Hepatic stellate cell (primary cell): ENCODE measurements at regions not wholly inside any gene's neighbourhood (a gene's known extent, or its start where the extent isn't known, plus 50 kb on each side); places are given as distances from the start of the nearest gene placed in this dataset.

Experiments used
- DNase-seq: peaks from one replicate; pipeline ENCODE4 v3.0.0; 2011; ENCODE audit warnings: low spot score

DNA sequence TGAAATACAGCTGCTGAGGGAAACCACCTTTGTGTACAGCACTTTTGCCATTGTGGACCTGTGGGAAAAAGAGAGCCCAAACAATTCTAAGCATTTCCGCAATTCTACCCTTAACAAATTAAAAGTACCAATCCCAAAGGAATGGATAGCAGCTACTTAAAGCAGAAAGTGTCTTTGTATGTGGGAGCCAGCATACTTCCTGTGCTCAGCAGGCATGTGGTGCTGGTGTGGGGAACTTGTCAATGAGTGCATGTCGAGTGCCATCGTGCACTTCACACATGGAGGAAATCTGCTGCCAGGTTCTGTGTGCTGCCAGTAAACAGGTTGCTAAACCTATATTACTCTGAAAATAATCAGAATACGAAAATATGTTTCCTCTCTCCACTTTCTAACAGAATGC lies 399.0 kb downstream of the LRRC70 start:
- DNase-seq = no peak

DNA sequence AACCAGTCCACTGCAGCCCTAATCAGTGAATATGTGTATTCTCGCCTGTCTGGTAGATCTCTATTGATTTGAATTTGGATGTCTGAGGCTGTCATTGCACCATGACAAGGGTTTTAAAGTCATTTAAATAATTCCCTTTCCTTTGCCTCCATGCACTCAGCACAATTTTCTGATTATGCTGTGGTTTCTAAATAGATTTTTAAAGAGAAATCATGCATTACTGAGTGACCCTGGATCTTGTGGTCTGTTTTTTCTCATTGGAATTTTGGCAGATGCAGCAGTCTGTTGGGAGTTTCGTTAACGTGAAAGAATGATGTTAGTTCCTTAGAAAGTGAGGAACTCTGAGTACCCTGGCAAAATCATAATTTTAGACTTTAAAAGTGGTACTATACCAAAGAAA lies 396.0 kb downstream of the LRRC70 start:
- no peak for DNase-seq

DNA sequence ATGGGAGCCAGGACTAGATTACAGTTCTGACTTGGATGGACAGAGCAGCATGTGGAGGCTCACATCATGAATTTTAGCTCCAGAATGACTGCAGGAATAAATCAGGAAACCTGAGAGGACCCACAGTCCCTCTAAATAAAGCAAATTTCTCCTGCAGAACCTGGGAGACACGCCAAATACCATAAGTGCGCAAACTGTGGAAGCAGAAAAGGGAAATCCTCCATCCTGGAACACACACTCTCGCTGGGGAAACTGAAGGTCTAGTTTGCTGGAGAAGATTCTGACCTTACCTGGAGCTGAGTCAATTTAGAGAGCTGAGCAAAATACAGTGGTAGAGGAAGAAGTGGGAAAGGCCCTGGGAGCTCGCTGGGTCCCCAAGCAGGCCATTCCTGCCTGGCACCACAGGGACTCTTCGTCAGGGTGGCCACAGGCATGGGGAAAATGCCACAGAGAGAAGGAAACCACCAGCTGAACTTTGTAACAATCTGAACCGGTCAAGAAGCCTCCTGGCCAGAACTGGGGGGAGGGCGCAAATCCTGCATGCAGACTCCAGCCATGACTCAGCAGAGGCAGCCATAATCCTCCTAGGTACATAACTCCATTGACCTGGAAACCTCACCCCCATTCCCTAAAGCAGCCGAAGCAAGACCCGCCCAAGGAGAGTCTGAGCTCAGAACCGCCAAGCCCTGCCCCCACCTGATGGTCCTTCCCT lies 390.9 kb downstream of the LRRC70 start:
- DNase-seq = no peak

DNA sequence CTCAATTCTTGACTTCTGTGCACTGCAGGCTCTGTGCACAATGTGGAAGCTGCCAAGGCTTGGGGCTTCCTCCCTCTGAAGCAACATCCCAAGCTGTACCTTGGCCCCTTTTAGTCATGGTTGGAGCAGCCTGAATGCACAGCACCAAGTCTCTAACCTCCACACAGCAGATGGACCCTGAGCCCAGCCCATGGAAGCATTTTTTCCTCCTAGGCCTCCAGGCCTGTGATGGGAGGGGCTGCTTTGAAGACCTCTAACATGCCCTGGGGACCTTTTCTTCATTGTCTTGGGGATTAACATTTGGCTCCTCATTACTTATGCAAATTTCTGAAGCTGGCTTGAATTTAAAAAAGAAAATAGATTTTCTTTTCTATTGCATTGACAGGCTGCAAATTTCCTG lies 385.8 kb downstream of the LRRC70 start:
- no peak for DNase-seq

DNA sequence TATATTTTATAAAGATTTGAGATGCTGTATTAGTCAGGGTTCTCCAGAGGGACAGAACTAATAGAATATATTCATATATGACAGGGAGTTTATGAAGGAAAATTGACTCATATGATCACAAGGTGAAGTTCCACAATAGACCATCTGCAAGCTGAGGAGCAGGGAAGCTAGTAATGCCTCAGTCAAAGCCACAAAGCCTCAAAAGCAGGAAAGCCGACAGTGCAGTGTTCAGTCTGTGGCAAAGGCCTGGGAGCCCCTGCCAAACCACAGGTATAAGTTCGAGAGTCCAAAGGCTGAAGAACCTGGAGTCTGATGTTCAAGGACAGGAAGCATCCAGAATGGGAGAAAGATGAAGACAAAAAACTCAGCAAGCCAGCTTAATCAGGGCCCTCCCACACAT lies 382.2 kb downstream of the LRRC70 start:
- no peak for DNase-seq

DNA sequence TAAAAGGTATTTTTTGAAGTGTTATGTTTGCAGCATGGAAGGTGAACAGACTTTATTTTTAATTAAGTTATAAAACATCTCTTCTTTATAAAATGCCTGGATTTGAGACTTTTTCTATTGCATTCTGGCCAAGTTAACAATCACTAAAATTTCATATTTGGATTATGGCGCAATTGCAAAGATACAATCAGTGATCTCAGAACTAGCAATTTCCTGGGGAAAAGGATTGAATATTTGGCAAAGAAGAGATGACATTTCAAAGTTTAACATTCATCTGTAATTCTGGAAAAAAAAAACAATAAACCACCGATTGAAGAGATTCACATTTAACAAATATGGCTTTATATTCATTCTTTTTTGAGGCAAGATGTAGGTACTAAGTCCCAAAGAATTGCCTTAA lies 378.0 kb downstream of the LRRC70 start:
- DNase-seq = no peak

DNA sequence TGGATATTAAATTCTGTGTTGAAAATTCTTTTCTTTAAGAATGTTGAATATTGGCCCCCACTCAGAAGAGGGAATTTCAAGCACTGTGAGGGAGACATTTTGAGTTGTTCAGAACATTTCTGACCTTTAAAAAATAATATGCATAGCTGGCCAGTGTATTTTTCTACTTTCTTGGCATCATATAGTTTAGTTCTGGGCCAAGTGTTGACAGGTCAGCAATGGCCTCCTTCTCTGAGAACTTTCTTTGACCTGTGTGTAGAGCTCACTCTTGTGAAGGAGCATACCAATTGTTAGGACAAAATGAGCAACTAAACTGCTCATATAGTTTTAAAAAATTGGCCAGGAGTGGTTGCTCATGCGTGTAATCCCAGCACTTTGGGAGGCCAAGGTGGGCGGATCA lies 376.0 kb downstream of the LRRC70 start:
- no peak for DNase-seq

DNA sequence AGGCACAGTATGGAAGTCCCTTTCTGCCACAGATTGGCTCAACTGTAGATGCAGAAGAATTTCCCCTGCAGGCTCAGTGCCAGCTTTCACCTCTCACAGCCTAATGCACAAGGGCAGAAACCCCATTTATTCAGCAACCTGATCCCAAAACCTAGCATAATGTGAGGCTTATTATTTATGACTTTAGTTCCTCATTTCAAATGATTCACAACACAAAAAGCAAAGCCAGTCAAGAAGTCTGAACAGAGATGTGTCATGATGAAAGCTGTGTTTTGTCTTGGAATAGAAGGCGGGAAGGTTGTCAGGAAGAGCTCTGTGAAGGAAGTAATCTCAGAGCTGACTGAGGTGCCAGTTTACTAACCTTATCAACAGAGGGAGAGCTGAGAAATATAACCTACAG lies 369.7 kb downstream of the LRRC70 start:
- DNase-seq = no peak

DNA sequence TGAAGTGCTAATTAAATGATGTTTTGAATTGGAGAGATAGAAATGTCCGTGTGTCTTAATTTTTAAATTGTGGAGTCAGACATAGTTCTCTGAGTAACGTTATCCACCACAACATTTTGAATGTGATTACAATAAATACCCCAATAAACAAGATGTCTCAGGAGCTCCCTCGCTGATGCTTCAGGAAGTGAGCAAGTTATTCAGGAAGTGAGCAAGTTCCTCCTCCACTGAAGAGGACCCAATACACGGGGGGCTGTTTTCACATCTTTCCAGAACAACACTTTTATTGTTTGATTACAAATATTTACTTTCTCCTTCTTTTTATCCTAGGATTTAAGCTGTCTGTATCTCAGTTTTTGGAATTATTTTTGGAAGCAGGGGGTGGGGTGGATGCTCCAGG lies 363.8 kb downstream of the LRRC70 start:
- DNase-seq = no peak

DNA sequence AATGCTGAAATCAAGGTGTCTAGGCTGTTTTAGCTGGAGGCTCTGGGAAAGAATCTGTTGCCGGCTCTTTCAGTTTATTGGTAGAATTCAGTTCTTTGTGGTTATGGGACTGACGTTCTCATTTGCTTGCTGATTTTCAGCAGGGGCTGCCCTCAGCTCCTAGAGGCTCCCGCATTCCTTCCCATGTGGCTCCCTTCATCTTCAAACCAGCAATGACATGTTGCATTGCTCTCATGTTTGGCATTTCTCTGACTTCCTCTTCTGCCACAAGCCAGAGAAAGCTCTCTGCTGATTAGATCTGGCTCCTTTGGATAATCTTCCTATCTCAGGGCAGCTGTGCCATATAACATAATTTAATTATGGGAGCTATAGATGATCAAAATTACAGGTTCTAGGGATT lies 360.3 kb downstream of the LRRC70 start:
- DNase-seq = no peak

DNA sequence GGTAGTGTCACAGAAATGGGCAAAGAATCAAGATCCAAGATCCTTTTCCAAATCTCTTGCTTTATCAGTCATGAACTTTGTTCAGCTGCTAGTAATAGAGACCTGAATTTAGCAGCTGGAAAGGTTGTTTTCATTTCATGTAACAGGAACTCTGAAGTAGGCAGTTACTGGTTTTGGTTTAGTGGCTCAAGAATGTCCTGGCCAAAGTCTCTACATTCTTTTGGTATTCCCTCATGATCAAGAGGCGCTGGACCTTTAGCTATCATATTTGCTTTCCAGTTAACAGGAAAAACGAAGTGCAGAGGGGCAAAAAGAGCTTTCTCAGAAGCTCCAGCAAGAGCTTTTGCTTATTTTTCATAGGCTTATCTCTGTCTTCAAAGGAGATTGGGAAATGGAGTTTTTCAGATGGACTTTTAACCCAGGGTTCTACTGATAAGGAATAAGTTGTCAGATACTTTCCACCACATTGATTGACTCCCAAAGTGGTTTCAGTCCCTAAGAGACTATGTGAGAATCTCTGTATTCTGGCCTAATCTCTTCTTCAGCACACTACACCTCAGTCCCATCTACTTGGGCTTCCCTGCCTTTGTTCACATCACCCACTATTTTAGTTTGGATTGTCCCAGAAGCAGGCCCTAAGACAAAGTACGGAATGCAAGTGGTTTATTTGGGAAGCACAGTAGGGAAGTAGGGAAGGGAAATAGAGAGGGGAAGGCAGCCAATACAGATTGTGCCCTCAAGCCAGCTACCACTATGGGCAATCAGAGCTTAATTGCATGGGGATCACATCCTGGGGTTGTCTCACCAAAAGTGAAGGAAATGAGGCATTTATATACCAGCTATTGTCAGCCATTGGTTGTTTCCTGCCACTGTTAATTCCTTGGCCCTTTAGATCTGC lies 359.3 kb downstream of the LRRC70 start:
- DNase-seq = no peak

DNA sequence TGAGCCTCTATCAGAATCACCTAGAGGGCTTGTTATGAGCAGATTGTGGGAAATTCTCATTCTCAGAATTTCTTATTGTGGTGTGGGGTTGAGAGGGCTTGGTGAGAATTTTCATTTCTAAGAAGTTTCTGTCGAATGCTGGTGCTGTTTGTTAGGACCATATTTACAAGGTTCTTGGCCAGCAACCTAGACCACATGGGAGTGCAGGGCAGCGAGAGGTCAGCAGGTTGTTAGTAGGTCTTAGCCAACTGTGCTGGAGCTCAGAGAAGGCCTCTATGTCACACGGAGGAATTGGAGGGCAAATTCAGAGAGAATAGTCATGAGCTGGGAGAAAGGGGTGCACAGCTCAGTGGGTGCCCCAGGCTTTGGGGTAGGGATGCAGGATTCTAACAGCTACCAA lies 357.0 kb downstream of the LRRC70 start:
- no peak for DNase-seq

DNA sequence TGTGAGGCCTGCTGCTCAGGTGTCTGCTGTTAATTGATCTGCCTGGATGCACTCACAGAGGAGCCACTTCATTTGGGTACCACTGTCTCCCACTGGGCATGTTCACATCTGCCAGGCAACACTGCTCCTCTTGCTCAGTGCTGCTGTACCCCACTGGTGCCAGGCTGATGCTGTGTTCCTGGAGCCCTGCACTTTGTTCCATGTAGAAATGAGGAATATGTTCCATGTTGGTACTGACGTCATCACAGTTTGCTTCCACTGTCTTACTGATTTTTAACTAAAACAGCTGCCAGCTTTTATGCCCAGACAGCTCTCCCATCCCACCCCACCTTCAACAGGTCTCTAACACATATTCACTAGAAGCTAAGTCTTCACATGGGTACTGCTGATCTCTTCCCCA lies 355.7 kb downstream of the LRRC70 start:
- DNase-seq = no peak

DNA sequence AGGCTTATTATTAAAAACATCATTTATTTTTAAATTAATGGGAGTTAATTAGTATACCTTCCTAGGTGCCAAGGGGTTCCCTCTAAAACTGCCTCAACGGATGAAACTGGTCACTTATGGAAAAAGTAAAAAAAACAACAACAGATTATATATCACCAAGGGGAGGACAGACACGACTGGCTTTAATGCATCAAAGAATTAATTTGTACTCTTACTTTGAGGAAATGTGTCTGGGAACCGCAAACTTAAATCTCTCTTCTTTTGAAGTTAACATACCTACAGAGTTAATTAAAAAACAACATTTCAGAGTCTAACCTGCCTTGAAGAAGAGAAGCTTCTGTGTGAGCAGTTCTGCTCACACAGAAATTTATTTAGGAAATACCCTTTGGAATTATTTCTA lies 354.6 kb downstream of the LRRC70 start:
- DNase-seq = no peak

DNA sequence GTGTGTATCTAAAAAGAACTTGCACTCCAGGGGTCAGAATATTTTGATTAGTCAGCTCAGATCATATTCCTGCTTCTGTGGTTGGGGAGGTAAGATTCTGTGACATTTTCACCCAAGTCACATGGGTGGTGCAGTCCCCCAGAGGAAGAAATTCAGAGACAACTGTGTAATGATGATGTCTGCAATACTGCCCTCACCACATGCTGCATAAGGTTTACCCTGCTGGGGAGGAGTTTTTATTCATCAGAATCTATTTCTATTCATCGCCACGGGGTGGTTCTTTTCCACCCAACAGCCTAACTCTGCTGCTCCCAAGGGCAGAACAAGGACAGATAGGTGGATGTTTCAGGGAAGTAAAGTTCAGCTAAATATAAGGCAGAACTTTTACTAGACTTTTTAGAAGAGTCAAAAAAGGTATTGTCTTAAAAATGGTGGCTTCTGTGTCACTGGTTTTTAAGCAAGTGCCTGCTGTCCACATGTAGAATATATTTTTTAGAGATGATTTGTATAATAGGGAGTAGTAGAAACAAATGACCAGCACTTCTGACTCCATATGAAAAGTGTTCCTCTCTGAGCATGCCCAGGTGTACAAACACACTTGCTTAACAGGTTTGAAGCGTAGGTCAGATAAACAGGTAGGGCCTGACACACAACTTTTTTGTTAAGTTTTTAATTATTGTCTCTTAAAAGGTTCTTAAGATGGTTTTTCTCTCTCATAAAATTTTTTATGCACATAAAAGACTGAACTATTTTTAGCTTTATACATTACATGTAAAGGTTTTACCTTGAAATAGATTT lies 352.7 kb downstream of the LRRC70 start:
- no peak for DNase-seq

DNA sequence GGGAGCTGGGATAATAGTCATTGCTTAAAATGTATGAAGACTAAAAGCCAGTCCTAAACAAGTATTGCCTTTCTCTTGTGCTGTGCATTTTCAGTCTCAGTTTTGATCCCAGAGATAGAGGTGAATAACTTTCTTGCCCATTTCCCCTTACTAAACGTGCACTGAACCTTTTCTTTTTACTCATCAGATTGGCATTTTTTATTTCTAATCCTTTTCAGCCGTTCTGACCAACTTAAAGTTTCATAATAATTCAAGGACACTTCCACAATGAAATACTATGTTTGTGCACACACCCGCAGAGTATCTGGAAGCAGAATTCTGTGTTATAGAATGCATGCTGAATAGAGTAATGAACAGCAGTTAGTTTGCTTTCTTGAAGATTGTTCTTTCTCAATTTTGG lies 343.6 kb downstream of the LRRC70 start:
- DNase-seq = no peak

DNA sequence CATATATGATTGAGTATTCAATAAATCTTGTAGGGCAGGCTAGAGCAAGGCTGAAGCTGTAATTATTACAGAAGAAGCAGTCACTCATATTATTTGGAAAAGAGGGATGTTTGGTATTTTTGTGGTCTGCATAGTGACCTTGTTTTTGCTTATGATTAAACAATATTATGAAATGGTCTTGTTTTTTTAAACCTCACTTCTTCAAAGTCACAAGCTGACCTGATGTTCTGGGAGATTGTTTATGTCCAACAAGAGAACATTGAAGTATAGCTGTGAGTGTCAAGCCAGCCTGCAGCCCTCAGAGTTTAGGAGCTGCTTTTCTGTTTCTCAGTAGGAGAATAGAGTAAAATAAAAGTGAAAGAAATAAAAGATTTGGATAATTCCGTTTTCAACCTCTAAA lies 342.2 kb downstream of the LRRC70 start:
- DNase-seq = no peak

DNA sequence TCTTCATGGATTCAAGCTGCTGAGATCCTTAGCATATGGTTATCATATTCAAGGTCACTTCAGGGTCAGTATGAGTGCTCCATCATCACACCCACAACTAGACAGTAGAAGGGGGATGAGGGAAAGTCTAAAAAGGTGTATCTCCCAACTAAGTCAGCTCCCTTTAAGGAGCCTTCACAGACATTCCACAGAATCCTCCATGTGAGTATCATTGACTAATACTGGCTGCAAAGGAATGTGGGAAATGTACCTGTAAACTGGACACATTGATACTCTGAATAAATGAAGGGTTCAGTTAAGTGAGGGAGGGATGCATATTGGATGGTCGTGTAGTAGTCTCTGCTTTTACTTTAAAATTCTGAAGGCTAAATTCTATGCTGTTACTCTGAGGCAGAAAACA lies 330.7 kb downstream of the LRRC70 start:
- DNase-seq = no peak

DNA sequence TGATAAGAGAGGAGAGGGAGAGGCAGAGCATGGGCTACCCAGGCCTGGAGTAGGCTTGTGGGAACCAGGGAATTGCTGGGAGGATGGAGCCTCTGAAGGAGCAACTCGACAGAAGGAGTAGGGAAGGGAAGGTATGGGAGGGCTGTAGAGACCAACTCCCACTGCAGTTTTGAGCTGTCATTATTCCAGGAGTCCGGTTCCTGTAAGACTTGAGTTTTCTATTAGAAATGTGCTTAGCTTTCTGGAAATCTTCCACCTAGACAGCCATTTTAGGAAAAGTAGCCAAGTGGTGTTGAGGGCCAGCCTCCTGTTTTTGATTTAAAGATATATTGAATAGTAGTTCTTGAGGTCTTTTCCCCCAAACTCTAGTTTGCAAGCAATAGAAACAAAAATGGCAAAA lies 323.5 kb downstream of the LRRC70 start:
- DNase-seq = no peak

DNA sequence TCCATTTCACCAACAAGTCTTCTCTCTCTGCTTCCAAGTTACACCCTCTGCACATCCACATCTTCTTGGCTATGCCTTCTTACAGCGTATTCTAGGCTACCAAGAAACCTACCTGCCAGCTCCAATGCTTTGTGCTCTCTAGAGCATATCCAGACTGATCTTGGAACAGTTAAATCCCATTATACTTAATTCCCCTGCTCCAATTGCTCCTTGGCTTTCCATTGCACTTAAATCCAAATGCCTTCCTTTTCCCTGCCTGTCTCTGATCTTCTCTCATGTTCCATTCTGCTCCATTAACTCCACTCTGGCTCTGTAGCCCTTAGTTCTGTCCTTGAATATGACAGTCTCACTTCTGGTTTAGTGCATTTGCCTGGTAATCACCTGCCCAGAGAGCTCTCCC lies 322.4 kb downstream of the LRRC70 start:
- DNase-seq = no peak

DNA sequence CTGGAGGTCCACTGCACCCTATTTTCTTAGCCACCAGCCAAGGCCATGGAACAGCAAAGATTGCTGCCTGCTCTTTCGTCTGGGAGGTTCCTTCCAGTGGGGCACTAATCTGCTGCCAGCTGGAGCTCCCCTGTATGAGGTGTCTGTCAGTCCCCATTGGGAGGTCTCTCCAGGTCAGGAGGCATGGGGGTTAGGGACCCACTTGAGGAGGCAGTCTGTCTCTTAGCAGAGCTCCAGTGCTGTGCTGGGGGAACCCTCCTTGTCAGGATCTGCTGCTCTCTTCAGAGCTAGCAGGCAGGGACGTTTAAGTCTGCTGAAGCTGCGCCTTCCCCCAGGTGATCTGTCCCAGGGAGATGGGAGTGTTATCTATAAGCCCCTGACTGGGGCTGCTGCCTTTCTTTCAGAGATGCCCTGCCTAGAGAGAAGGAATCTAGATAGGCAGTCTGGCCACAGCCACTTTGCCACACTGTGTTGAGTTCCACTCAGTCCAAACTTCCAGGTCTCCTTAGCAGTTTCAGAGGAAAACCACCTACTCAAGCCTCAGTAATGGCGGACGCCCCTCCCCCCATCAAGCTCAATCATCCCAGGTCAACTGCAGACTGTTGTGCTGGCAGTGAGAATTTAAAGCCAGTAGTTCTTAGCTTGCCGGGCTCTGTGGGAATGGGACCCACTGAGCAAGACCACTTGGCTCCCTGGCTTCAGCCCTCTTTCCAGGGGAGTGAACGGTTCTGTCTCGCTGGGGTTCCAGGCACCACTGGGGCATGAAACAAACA lies 317.7 kb downstream of the LRRC70 start:
- no peak for DNase-seq
